ENCODE measurements at regions not wholly inside any gene's neighbourhood (a gene's known extent, or its start where the extent isn't known, plus 50 kb on each side); places are given as distances from the start of the nearest gene placed in this dataset.
"Not testable (repeated sequence)": the region's sequence is repeated elsewhere in the genome, so short reads cannot be mapped to it uniquely, and the experiment has no call there.

GRCh38 chr13:44750630-44751029, 174.5 kb upstream of the TSC22D1 start:
- DNase-seq (ENCODE audit: low spot score), result no peak

DNA sequence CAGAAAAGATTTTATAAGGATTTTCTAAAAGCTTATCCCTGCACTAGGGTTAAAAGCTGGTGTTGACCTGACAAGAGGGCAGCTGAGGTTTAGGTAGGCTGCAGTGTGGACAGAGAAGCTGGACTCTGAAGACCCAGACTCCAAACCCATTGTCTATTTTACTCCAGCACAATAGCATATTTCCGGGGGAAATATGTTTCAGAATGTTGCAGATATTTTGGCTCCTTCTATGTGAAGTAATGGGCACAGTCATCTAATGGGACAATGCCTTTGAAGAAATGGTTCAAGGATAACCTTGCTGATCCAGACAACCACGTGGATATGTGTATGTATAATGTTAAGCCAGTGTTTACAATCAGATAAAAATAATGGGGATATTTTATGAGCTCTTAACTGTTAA, 173.8 kb upstream of the TSC22D1 start:
- DNase-seq (ENCODE audit: low spot score), result no peak

- no peak for DNase-seq (ENCODE audit: low spot score)
Observed at GRCh38 chr13:44748439-44748838, 172.3 kb upstream of the TSC22D1 start.

GRCh38 chr13:44747179-44747578, 171.0 kb upstream of the TSC22D1 start:
- DNase-seq (ENCODE audit: low spot score), result no peak

GRCh38 chr13:44746690-44747089, 170.6 kb upstream of the TSC22D1 start:
- no peak for DNase-seq (ENCODE audit: low spot score)

DNA sequence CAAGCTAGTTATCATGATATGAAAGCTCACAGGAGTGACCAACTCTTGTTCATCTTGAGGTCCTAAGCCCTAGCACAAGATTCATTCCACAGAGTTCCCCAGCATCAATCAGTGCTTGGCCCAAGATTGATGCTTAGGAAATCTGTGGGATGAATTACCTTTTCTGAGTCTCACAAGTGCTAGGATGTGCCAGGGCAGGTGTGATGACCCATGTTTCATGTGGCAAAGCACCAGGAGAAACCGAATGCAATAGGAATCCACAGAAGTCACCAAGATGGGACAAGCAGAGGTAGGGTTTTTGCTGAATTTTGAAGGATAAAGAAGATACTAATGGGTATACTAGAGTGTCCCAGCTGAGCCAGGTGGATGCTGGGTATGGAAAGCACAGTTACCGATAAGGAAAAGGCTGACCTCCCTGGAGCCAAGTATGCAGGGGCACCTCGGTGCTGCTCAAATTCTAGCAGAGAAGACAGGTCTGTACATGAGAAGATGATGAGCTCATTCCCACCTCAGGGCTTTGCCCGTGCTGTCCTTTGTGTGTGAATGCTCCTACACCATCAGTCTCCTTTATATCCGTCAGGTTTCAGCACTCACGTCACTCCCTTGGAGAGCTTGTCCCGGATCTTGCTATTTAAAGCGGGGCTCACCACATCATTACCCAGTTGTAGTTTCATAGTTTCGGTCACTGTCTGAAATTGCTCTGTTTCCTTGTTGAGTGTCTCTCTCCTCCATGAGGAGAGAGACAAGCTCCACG, 168.9 kb upstream of the TSC22D1 start:
- no peak for DNase-seq (ENCODE audit: low spot score)

DNA sequence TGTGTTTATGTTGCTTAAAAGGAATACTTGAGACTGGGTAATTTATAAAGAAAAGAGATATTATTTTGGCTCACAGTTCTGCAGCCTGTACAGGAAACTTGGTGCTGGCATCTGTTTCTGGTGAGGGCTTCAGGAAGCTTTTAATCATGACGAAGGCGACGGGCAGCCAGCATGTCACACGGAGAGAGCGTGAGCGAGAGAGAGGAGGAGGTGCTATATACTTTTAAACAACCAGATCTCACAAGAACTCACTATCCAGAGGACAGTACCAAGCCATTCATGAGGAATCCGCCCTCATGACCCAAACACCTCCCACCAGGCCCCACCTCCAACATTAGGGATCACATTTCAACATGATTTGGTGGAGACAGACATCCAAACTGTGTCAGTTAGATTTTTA, 163.4 kb upstream of the TSC22D1 start:
- DNase-seq (ENCODE audit: low spot score), result no peak

GRCh38 chr13:44739120-44739519, 163.0 kb upstream of the TSC22D1 start:
- DNase-seq (ENCODE audit: low spot score), result no peak

DNA sequence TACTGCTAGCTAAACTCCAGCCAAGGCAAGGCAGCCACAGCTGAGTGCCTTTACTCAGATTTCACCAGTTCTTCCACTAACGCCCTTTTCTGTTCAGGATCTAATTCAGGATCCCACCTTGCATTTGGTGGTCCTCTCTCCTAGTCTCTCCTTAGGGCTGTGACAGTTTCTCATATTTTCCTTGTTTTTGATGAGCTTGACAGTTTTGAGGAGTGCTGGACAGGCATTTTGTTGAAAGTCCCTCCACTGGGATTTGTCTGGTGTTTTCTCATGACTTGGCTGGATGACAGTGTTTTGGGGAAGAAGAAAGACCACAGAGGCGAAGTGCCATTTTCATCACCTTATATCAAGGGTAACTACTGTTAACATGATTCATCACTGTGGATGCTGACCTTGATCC, 162.3 kb upstream of the TSC22D1 start:
- no peak for DNase-seq (ENCODE audit: low spot score)

DNA sequence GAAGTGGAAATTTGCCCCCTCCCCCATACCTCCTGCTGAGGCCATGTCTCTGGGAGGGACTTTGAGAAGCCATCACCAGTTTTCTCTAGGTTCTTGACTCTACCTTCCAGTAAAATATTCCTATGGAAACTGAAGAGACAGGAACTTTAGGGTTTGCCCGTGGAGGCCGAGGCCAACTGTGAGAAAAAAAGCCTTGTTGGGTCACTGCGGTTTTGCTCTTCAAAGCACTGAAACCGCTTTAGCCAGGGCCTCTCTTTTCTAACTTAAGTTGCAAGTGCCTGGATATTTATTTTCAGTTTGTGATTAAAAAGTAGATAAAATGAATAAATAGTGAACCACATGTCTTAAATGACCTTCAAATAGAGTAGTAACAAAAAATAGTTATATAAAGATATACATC, 159.7 kb upstream of the TSC22D1 start:
- no peak for DNase-seq (ENCODE audit: low spot score)

GRCh38 chr13:44734201-44734707, 158.1 kb upstream of the TSC22D1 start:
- DNase-seq (ENCODE audit: low spot score), result no peak

- no peak for DNase-seq (ENCODE audit: low spot score)
Observed at GRCh38 chr13:44732503-44733098, 156.5 kb upstream of the TSC22D1 start.

GRCh38 chr13:44730851-44731250, 154.7 kb upstream of the TSC22D1 start:
- no peak for DNase-seq (ENCODE audit: low spot score)

DNA sequence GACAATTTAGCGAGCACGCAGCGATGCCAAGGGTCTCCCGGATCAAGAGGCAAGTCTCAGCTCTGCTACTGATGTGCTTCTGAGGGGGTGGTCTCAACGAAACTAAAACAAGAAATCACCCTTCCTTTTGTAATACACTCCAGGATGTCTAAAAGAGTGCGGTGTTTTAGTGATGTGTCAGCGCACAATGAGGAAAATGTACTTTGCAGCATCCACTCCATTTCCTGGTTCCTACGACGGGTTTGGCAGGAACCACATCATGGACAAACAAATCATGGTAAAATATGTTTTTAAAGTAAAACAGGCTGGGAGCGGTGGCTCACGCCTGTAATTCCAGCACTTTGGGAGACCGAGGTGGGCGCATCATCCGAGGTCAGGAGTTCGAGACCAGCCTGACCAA, 154.0 kb upstream of the TSC22D1 start:
- no peak for DNase-seq (ENCODE audit: low spot score)

GRCh38 chr13:44727591-44727990, 151.5 kb upstream of the TSC22D1 start:
- DNase-seq (ENCODE audit: low spot score), result not testable (repeated sequence)

DNA sequence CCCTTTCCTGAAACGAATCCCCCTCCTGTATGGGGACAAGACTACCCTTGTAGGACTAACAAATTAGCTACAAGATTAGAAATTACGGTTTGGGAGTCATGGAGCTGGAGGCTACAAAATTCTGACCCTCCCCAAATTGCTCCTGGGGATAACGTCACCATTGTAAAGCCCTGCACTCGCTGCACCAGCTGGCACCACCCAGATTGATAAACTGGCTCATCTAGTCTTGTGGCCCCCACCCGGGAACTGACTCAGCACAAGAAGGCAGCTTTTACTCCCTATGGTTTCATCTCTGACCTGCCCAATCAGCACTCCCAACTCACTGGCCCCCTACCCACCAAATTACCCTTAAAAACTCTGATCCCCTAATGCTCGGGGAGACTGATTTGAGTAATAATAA, 150.6 kb upstream of the TSC22D1 start:
- DNase-seq (ENCODE audit: low spot score), result no peak

GRCh38 chr13:44726214-44726613, 150.1 kb upstream of the TSC22D1 start:
- no peak for DNase-seq (ENCODE audit: low spot score)

GRCh38 chr13:44719857-44720671, 143.9 kb upstream of the TSC22D1 start:
- DNase-seq (ENCODE audit: low spot score), result no peak

GRCh38 chr13:44718467-44718866, 142.3 kb upstream of the TSC22D1 start:
- no peak for DNase-seq (ENCODE audit: low spot score)

DNA sequence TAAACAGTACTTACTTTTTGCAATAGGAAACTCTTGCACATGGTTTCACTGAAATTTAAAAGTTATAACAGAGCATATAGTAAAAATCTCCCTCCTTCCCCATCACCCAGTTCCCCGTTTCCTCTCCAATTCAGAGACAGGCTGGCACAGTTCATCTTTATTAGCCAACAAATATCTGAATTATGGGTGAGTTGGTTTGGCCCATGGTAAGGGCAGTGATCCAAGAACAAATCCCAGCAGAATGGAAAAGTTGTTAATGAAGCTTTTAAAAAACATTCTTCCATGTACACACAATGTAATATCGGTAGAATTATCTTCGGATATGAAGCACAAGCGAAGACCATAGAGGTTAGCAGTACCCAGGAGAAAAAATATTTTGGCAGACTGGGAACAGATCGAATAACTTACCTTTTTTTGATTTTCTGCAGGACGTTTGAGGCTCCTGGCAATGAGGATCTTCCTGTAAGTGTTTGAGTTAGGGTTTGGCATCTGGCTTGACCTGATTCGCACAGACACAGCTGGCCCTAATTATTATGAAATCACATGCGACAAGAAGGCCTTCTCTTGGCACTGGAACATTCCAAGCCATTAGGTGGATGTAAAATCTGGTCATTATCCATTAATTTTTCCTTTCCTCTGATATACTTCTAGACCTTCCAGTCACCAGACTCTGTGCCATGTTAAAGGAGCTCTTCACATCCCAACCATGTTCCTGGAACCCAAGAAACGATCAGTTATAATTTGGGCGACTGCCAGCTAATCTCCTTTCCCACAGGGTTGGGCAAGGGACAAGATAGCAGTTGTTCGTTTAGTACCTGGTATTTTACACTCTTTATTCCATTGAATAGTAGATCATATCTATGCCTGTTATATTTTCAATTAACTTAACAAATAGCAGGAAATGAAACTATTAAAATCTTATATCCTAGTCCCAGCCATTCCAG, 139.4 kb upstream of the TSC22D1 start:
- no peak for DNase-seq (ENCODE audit: low spot score)

GRCh38 chr13:44713788-44714469, 137.8 kb upstream of the TSC22D1 start:
- no peak for DNase-seq (ENCODE audit: low spot score)
